Germinal center (tissue), 1 donor: ENCODE measurements at regions not wholly inside any gene's neighbourhood (a gene's known extent, or its start where the extent isn't known, plus 50 kb on each side); places are given as distances from the start of the nearest gene placed in this dataset.
A peak's percentile ranks its signal among the peaks of the same experiment; 100 is the strongest.
"Not testable (repeated sequence)": the region's sequence is repeated elsewhere in the genome, so short reads cannot be mapped to it uniquely, and the experiment has no call there.

Source experiments
- DNase-seq: peaks from one replicate; pipeline ENCODE4 v3.0.0; 2012; ENCODE audit warnings: mixed read lengths, low spot score

DNA sequence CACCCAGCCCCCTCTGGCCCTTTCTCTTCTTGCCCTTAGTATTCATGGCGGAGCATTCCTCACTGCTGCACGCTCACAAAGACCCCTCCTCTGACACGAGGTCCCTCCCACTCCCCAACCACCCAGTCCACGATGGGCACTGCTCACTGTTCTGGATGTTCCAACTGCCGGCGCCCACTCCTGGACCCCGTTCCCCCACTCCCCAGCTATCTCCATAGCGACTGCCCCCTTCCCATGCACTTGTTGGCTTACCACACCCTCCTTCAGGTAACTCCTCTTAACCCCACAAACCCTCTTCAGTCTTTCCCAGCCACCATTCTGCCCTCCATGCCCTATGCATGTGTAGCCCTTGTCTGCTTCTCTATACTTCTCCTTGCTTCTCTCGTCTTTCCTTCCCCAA is 961.5 kb upstream of the DEFB115 start:
- DNase-seq = not testable (repeated sequence)

GRCh38 chr20:30297878-30298595 is 959.4 kb upstream of the DEFB115 start:
- not testable (repeated sequence) for DNase-seq

DNA sequence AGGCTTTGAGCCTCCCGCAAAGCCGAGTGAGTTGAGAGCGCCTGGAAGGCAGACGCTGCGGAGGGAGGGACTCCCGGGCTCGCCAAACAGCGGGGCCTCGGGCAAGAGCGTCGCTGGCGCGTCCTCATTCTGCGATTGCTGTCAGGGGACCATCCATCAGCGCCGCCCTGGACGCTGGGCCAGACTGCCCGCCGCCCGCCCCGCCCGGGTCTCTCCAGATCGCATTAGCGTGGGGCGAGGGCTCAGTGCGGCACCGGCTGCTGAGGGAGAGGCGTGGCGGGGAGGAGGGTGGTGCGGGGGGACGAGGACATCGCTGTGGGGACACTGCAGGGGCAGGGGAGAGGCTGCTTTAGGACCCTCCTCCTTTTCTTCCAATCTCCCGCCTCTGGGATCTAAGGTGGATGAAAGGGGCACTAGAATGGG is 957.2 kb upstream of the DEFB115 start:
- DNase-seq = not testable (repeated sequence)

GRCh38 chr20:30302786-30303185 is 954.7 kb upstream of the DEFB115 start:
- not testable (repeated sequence) for DNase-seq

DNA sequence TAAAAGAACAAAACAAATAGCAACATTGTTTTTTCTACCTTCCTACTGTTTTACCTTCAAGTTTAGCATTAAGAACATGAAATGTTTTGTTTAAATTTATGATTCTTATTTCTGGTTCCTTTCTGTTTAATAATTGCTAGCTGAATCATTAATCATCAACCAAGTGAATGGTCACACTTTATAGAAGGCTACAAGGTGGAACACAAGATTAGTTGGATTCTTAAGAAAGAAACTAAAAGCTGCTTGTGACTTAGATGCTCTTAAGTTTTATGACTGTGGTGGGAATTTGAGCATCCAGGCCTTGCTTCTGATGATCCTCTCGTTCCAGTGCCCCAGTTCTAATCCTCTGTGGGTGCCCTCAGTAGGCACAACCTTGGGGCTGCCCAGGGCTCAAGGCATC is 947.5 kb upstream of the DEFB115 start:
- not testable (repeated sequence) for DNase-seq

DNA sequence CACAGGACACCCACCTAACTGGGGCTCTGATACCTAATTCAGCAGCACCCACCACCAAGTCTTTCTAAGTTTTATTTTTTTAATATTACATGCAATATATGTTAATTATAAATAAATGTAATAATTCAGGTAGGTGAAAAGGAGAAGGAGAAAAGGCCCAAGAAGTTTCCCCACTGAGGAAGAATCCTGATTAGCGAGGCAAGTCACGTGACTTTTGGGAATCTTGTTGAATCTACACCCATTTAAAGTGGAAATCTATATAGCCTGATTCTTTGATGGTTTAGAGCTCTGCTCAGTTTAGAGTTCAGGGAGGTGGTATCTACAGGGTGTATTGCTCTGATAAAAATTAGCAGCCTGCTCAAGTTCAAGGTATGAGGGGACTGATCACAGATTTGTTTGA is 947.1 kb upstream of the DEFB115 start:
- not testable (repeated sequence) for DNase-seq

- DNase-seq = not testable (repeated sequence)
These were observed 945.2 kb upstream of the DEFB115 start for GRCh38 chr20:30312220-30312619.

- DNase-seq = not testable (repeated sequence)
These were observed 943.8 kb upstream of the DEFB115 start for GRCh38 chr20:30313660-30314059.

- DNase-seq = not testable (repeated sequence)
These were observed 941.4 kb upstream of the DEFB115 start for GRCh38 chr20:30316063-30316462.

DNA sequence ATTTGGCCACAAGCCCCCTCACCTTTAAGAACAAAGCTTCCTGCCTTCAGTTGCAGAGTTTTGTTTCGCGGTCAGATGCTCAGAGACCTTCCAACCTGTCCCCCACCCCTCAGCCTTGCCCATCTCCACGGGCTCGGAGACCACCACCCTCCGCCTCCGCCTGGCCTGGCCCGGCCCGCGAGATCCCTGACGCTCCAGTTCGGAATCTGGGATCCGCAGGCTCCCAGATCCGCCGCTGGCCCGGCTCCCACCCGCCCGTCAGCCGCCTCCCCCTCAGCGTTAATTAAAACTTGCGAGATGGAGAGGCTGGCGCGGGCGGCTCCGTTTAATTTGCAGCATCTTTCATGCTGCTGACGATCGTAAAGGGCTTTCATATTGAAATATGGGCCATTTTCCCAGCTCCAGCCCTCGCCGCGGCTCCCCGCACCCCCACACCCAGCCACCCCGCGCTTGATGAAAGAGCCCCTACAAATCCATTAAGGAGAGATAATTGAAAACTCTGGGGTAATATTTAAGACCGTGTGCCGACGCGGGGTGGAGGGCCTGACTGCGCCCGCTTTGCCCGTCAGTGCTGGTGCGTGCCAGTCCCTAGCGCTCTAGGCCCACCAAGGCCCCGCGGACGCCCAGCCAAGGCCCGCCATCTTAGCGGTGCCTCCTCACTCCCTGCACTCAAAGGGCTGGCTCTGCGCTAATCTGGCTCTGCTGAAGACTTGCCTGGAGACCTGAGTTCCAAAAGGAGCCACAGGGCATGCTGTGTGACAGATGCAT is 940.7 kb upstream of the DEFB115 start:
- not testable (repeated sequence) for DNase-seq

DNA sequence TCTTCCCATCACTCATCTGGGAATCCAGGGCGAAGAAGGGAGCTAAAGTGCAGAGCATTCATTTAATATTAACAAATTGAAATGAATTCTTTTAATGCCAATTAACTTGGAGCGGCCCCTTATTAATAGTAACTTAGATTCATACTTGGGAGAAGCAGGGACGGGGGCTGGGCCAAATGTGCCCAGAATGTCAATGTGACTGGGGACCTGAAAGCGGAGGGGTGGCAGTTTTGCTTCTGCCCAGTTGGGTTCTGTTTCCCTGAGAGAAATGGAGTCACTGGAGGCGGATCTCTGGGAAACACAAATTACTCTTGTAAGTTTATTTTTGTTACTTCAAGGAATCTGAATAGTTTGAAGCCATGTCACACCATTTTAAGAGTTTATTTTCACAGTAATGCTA is 923.7 kb upstream of the DEFB115 start:
- DNase-seq = not testable (repeated sequence)

GRCh38 chr20:30337556-30337955 is 919.9 kb upstream of the DEFB115 start:
- DNase-seq = not testable (repeated sequence)

GRCh38 chr20:30348932-30349331 is 908.5 kb upstream of the DEFB115 start:
- not testable (repeated sequence) for DNase-seq

DNA sequence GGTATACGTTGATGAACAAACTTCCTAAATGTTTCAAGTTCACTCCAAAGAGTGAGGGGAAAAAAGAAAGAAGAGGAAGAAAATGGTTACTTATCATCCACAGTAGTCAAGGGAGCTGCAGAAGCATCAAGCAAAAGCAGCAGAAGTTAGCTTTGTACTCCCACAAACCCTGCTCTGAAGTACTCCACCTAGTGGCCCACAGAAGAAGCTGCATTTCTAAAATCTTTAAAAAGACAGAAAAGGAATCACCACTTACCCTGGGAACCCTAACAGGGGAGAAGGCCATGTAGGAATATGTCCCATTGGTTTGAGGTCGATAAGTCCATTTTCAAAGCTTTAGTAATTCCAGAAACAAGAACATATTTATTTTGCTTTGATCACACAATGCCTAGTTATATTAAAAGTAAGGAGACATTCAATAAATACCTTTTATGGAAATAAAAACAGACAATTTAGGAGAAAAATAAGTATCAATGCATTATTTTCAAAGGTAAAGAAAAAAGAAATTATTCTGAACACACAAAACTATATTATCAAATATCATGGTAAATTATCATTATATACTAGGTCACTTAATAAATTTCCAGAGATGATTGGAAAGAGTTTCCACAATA is 900.5 kb upstream of the DEFB115 start:
- not testable (repeated sequence) for DNase-seq

GRCh38 chr20:30361756-30362155 is 895.7 kb upstream of the DEFB115 start:
- not testable (repeated sequence) for DNase-seq

DNA sequence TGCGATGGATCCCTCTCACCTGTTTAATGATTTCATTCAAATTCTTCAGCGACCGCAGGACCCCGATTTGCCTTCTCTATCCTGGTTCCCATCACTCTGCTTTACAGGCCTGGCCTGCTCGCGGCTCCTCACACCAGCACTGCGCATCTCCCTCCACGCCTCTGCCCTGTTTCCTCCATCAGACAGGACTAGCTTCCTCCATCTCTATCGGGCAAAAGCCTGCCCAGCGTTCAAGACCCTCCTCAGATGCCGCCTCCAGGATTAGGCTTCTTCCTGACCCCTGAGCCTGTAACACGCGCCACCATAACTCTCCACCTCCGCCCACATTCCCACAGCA is 881.1 kb upstream of the DEFB115 start:
- DNase-seq = not testable (repeated sequence)

GRCh38 chr20:30376767-30377658 is 880.5 kb upstream of the DEFB115 start:
- peak; percentile 84 for DNase-seq

- not testable (repeated sequence) for DNase-seq
These were observed 879.1 kb upstream of the DEFB115 start for GRCh38 chr20:30378317-30378716.

DNA sequence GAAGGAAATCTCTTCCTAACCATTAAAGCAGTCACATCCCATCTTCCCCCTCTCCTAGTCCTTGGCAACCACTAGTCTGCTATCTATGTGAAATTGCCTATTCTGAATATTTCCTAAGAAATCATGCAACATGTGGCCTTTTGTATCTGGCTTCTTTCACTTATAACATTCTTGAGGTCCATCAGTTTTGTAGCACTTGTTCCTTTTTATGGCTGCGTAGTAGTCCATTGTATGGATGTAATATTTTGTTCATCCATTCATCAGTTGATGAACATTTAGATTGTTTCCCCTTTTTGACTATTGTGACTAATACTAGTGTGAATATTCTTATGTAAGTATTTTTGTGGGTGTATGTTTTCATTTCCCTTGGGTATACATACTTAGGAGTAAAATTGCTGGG is 878.7 kb upstream of the DEFB115 start:
- DNase-seq = not testable (repeated sequence)

- not testable (repeated sequence) for DNase-seq
These were observed 872.6 kb upstream of the DEFB115 start for GRCh38 chr20:30384841-30385240.

GRCh38 chr20:30386099-30386498 is 871.4 kb upstream of the DEFB115 start:
- not testable (repeated sequence) for DNase-seq

- DNase-seq = not testable (repeated sequence)
These were observed 869.6 kb upstream of the DEFB115 start for GRCh38 chr20:30387823-30388222.
